Neural cell (in vitro differentiated cells): ENCODE measurements at regions not wholly inside any gene's neighbourhood (a gene's known extent, or its start where the extent isn't known, plus 50 kb on each side); places are given as distances from the start of the nearest gene placed in this dataset.

Experiments used
- EP300 ChIP-seq: fragments of 450-650 bp; conservative IDR thresholded peaks from 2 replicates; pipeline ENCODE4 v1.6.1; 2014; ENCODE audit warnings: antibody characterized with exemption, mild to moderate bottlenecking, moderate library complexity; ENCODE audit not compliant: poor library complexity, severe bottlenecking
- EZH2 ChIP-seq: fragments of 200-600, 300-800 bp; shearing (Covaris generic), sonication (generic); IDR thresholded peaks from 2 replicates; pipeline ENCODE4 v1.6.1; 2014; ENCODE audit warnings: antibody characterized with exemption, low read length, borderline replicate concordance, mild to moderate bottlenecking; ENCODE audit not compliant: insufficient read depth, poor library complexity, severe bottlenecking
- MXI1 ChIP-seq: fragments of 450-650 bp; conservative IDR thresholded peaks from 2 replicates; pipeline ENCODE4 v1.6.1; 2014; ENCODE audit warnings: antibody characterized with exemption, mild to moderate bottlenecking; ENCODE audit not compliant: poor library complexity, severe bottlenecking
- POLR2AphosphoS5 ChIP-seq: IDR thresholded peaks from 2 replicates; pipeline ENCODE4 v1.6.1; 2012
- RAD21 ChIP-seq: fragments of 450-650 bp; conservative IDR thresholded peaks from 2 replicates; pipeline ENCODE4 v1.6.1; 2014; ENCODE audit warnings: antibody characterized with exemption, mild to moderate bottlenecking, moderate library complexity
- SMC3 ChIP-seq: fragments of 450-650 bp; conservative IDR thresholded peaks from 2 replicates; pipeline ENCODE4 v1.6.1; 2014; ENCODE audit warnings: antibody characterized with exemption, mild to moderate bottlenecking, moderate library complexity; ENCODE audit not compliant: poor library complexity
- TAF1 ChIP-seq: IDR thresholded peaks from 2 replicates; pipeline ENCODE4 v1.6.1; 2012; ENCODE audit warnings: low read depth
- TF ChIP-seq, protein P1 (sequence below): fragments of 450-650 bp; IDR thresholded peaks from 2 replicates; pipeline ENCODE4 v1.5.1; 2014; ENCODE audit warnings: antibody characterized with exemption, mild to moderate bottlenecking, moderate library complexity; ENCODE audit not compliant: poor library complexity, severe bottlenecking
- TF ChIP-seq, protein P2 (sequence below): IDR thresholded peaks from 2 replicates; pipeline ENCODE4 v1.6.1; 2012; ENCODE audit warnings: borderline replicate concordance

DNA sequence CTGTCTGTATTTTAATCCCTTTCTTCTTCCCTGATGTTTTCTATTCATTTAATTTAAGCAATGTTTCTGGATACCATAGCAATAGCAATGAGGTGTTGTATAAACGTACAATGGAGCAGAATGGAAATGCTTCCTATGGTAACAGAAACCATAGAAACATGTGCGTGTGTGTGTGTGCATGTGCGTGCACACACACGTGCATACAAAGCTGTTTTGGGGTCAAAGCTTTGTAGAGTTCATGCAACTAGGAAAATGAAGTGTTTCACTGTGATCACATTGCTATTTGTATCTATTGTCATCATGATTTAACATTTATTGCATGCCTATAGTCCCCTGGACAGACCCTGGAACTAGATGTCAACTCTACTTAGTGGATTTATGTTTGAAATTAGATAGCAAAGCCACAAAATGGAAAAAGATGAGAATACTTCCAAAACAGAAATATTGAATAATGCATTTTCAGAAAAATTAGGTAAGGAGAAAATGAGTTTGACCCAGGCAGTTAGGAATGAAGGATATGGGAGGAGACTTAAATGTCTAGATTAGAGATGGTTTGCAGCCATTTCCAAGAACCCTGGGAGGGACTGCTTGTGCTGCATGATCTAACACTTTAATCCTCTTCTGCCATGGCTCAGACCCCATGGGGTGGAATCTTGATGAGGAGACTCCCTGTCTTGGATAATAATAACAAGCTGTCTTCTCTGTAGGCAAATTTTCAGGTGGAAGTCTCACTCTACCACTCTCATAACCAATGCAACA lies 124.4 kb downstream of the TRMT11 start:
- TF ChIP-seq, protein P1, sequence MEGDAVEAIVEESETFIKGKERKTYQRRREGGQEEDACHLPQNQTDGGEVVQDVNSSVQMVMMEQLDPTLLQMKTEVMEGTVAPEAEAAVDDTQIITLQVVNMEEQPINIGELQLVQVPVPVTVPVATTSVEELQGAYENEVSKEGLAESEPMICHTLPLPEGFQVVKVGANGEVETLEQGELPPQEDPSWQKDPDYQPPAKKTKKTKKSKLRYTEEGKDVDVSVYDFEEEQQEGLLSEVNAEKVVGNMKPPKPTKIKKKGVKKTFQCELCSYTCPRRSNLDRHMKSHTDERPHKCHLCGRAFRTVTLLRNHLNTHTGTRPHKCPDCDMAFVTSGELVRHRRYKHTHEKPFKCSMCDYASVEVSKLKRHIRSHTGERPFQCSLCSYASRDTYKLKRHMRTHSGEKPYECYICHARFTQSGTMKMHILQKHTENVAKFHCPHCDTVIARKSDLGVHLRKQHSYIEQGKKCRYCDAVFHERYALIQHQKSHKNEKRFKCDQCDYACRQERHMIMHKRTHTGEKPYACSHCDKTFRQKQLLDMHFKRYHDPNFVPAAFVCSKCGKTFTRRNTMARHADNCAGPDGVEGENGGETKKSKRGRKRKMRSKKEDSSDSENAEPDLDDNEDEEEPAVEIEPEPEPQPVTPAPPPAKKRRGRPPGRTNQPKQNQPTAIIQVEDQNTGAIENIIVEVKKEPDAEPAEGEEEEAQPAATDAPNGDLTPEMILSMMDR, result no peak
- TF ChIP-seq TAF1 (no peak), SMC3 (no peak), EP300 (no peak), POLR2AphosphoS5 (no peak), EZH2 (no peak), RAD21 (no peak), MXI1 (no peak)
- TF ChIP-seq, protein P2, sequence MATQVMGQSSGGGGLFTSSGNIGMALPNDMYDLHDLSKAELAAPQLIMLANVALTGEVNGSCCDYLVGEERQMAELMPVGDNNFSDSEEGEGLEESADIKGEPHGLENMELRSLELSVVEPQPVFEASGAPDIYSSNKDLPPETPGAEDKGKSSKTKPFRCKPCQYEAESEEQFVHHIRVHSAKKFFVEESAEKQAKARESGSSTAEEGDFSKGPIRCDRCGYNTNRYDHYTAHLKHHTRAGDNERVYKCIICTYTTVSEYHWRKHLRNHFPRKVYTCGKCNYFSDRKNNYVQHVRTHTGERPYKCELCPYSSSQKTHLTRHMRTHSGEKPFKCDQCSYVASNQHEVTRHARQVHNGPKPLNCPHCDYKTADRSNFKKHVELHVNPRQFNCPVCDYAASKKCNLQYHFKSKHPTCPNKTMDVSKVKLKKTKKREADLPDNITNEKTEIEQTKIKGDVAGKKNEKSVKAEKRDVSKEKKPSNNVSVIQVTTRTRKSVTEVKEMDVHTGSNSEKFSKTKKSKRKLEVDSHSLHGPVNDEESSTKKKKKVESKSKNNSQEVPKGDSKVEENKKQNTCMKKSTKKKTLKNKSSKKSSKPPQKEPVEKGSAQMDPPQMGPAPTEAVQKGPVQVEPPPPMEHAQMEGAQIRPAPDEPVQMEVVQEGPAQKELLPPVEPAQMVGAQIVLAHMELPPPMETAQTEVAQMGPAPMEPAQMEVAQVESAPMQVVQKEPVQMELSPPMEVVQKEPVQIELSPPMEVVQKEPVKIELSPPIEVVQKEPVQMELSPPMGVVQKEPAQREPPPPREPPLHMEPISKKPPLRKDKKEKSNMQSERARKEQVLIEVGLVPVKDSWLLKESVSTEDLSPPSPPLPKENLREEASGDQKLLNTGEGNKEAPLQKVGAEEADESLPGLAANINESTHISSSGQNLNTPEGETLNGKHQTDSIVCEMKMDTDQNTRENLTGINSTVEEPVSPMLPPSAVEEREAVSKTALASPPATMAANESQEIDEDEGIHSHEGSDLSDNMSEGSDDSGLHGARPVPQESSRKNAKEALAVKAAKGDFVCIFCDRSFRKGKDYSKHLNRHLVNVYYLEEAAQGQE, result no peak
